HEK293 (cell line): ENCODE measurements at regions not wholly inside any gene's neighbourhood (a gene's known extent, or its start where the extent isn't known, plus 50 kb on each side); places are given as distances from the start of the nearest gene placed in this dataset.
"Not testable (repeated sequence)": the region's sequence is repeated elsewhere in the genome, so short reads cannot be mapped to it uniquely, and the experiment has no call there.

Experiments used
- CTCF ChIA-PET: fragments of 350-600 bp; formaldehyde crosslinking; extraction: SDS; loops from one replicate; lab custom pipeline; 2021; ENCODE audit warnings: antibody characterized with exemption; lab: Yijun Ruan, JAX
- POLR2A ChIA-PET: fragments of 300-600 bp; formaldehyde crosslinking; extraction: SDS; loops from one replicate; lab custom pipeline; 2020; ENCODE audit warnings: antibody characterized with exemption, inconsistent platforms; lab: Yijun Ruan, JAX
- H3K27ac ChIP-seq: fragments of 200-500 bp; sonication (Bioruptor generic); 2 replicates; pipeline ENCODE4 v1.5.1; 2014; ENCODE audit warnings: low read depth, low read length, control low read depth, inconsistent platforms; ENCODE audit errors: extremely low read depth
- H3K36me3 ChIP-seq, 2 experiments: fragments of 200-500 bp in 1 of 2; sonication (Bioruptor generic) in 1 of 2; 1 replicate in 1 of 2; 2 replicates in 1 of 2; pipeline ENCODE4 v1.5.1; 2014 to 2017; ENCODE audit warnings: inconsistent platforms in 2 of 2, low read length in 2 of 2; ENCODE audit not compliant: control insufficient read depth in 2 of 2, insufficient read depth in 1 of 2
- H3K4me1 ChIP-seq: fragments of 200-500 bp; sonication (Bioruptor generic); 2 replicates; pipeline ENCODE4 v1.5.1; 2014; ENCODE audit warnings: mild to moderate bottlenecking, low read length, inconsistent platforms; ENCODE audit not compliant: control insufficient read depth, insufficient read depth
- H3K4me3 ChIP-seq: 2 replicates; pipeline ENCODE4 v1.5.1; 2011; ENCODE audit warnings: low read depth, mild to moderate bottlenecking, control low read depth, low read length, moderate library complexity
- H3K9me3 ChIP-seq: fragments of 200-500 bp; sonication (Bioruptor generic); 2 replicates; pipeline ENCODE4 v1.5.1; 2014; ENCODE audit warnings: low read depth, low read length, inconsistent platforms; ENCODE audit not compliant: control insufficient read depth, insufficient read depth
- OVOL3 ChIP-seq: fragments of 450-650 bp; formaldehyde crosslinking; IDR thresholded peaks from 2 replicates; pipeline ENCODE4 v1.5.1; 2016; ENCODE audit warnings: missing biosample characterization, missing genetic modification characterization
- SP2 ChIP-seq: fragments of 450-650 bp; formaldehyde crosslinking; IDR thresholded peaks from 2 replicates; pipeline ENCODE4 v1.5.1; 2016; ENCODE audit warnings: missing biosample characterization, missing genetic modification characterization
- SP7 ChIP-seq: fragments of 450-650 bp; formaldehyde crosslinking; IDR thresholded peaks from 2 replicates; pipeline ENCODE4 v1.5.1; 2016; ENCODE audit warnings: missing biosample characterization, missing genetic modification characterization
- ZBTB7A ChIP-seq: fragments of 450-650 bp; formaldehyde crosslinking; IDR thresholded peaks from 2 replicates; pipeline ENCODE4 v1.5.1; 2016; ENCODE audit warnings: low read depth, missing biosample characterization, missing genetic modification characterization
- ZEB2 ChIP-seq: fragments of 450-650 bp; formaldehyde crosslinking; IDR thresholded peaks from 2 replicates; pipeline ENCODE4 v1.5.1; 2016; ENCODE audit warnings: missing biosample characterization, missing genetic modification characterization
- ZFP37 ChIP-seq: fragments of 450-650 bp; formaldehyde crosslinking; IDR thresholded peaks from 2 replicates; pipeline ENCODE4 v1.5.1; 2016; ENCODE audit warnings: missing biosample characterization, missing genetic modification characterization
- ZIC2 ChIP-seq: fragments of 450-650 bp; formaldehyde crosslinking; IDR thresholded peaks from 2 replicates; pipeline ENCODE4 v1.5.1; 2016; ENCODE audit warnings: missing biosample characterization, missing genetic modification characterization
- ZNF184 ChIP-seq: fragments of 450-650 bp; IDR thresholded peaks from 2 replicates; pipeline ENCODE4 v1.5.1; 2018; ENCODE audit warnings: missing biosample characterization, mild to moderate bottlenecking, missing genetic modification characterization
- ZNF292 ChIP-seq: fragments of 450-650 bp; formaldehyde crosslinking; IDR thresholded peaks from 2 replicates; pipeline ENCODE4 v1.5.1; 2016; ENCODE audit warnings: low read depth, missing biosample characterization, missing genetic modification characterization, borderline replicate concordance
- ZNF302 ChIP-seq: fragments of 450-650 bp; formaldehyde crosslinking; IDR thresholded peaks from 2 replicates; pipeline ENCODE4 v1.5.1; 2016; ENCODE audit warnings: missing biosample characterization, missing genetic modification characterization, low read depth
- ZNF37A ChIP-seq: fragments of 450-650 bp; IDR thresholded peaks from 2 replicates; pipeline ENCODE4 v1.5.1; 2018; ENCODE audit warnings: missing biosample characterization, missing genetic modification characterization
- ZNF530 ChIP-seq: fragments of 450-650 bp; formaldehyde crosslinking; IDR thresholded peaks from 2 replicates; pipeline ENCODE4 v1.5.1; 2016; ENCODE audit warnings: low read depth, missing biosample characterization, missing genetic modification characterization
- ZNF544 ChIP-seq: fragments of 450-650 bp; formaldehyde crosslinking; IDR thresholded peaks from 2 replicates; pipeline ENCODE4 v1.5.0; 2017; ENCODE audit warnings: missing biosample characterization, missing genetic modification characterization
- ZNF548 ChIP-seq: fragments of 450-650 bp; formaldehyde crosslinking; IDR thresholded peaks from 2 replicates; pipeline ENCODE4 v1.5.1; 2016; ENCODE audit warnings: missing biosample characterization, missing genetic modification characterization
- ZNF549 ChIP-seq: fragments of 450-650 bp; IDR thresholded peaks from 2 replicates; pipeline ENCODE4 v1.5.1; 2018; ENCODE audit warnings: missing biosample characterization, missing genetic modification characterization, mild to moderate bottlenecking, inconsistent platforms, moderate library complexity
- ZNF658 ChIP-seq: fragments of 450-650 bp; formaldehyde crosslinking; IDR thresholded peaks from 2 replicates; pipeline ENCODE4; 2016; ENCODE audit warnings: missing biosample characterization, missing genetic modification characterization
- ZNF664 ChIP-seq: fragments of 450-650 bp; formaldehyde crosslinking; IDR thresholded peaks from 2 replicates; pipeline ENCODE4 v1.5.1; 2016; ENCODE audit warnings: missing biosample characterization, missing genetic modification characterization
- ZNF777 ChIP-seq: fragments of 450-650 bp; formaldehyde crosslinking; IDR thresholded peaks from 2 replicates; pipeline ENCODE4 v1.5.1; 2017; ENCODE audit warnings: missing biosample characterization, missing genetic modification characterization, borderline replicate concordance
- TF ChIP-seq, protein P1 (sequence below): fragments of 450-650 bp; formaldehyde crosslinking; IDR thresholded peaks from 2 replicates; pipeline ENCODE4 v1.5.1; 2016; ENCODE audit warnings: missing biosample characterization, missing genetic modification characterization
- TF ChIP-seq, protein P2 (sequence below): fragments of 450-650 bp; formaldehyde crosslinking; IDR thresholded peaks from 2 replicates; pipeline ENCODE4 v1.5.1; 2016; ENCODE audit warnings: missing biosample characterization, missing genetic modification characterization
- TF ChIP-seq, protein P3 (sequence below): fragments of 450-650 bp; formaldehyde crosslinking; IDR thresholded peaks from 2 replicates; pipeline ENCODE4 v1.5.1; 2016; ENCODE audit warnings: missing biosample characterization, missing genetic modification characterization
- TF ChIP-seq, protein P4 (sequence below): fragments of 450-650 bp; formaldehyde crosslinking; IDR thresholded peaks from 2 replicates; pipeline ENCODE4 v1.5.1; 2017; ENCODE audit warnings: missing biosample characterization, missing genetic modification characterization
- TF ChIP-seq, protein P5 (sequence below): fragments of 450-650 bp; formaldehyde crosslinking; IDR thresholded peaks from 2 replicates; pipeline ENCODE4 v1.5.1; 2016; ENCODE audit warnings: missing biosample characterization, missing genetic modification characterization

DNA sequence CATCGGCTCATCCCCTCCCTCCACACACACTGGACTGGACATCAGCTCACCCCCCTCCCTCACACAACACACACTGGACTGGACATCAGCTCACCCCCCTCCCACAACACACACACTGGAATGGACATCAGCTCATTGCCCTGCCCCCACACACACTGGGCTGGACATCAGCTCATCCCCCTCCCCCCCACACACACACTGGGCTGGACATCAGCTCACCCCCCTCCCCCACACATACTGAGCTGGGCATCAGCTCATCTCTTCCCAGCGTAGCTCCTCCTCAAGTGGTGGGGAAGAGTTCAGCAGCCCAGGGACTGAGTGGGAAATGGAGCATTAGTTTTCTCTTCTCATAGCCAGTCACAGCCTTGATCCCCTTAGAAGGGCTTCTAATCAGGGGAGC lies 58.1 kb upstream of the WDR11 start:
- Histone ChIP-seq H3K4me1 (no peaks in the 10 kb centered on the region), H3K27ac (no peak overlapping the region), H3K4me3 (no peak overlapping the region), H3K36me3 (no peaks in the 10 kb centered on the region), H3K9me3 (no peaks in the 10 kb centered on the region)
- TF ChIP-seq ZNF184, result no peak
- TF ChIP-seq, protein P1, sequence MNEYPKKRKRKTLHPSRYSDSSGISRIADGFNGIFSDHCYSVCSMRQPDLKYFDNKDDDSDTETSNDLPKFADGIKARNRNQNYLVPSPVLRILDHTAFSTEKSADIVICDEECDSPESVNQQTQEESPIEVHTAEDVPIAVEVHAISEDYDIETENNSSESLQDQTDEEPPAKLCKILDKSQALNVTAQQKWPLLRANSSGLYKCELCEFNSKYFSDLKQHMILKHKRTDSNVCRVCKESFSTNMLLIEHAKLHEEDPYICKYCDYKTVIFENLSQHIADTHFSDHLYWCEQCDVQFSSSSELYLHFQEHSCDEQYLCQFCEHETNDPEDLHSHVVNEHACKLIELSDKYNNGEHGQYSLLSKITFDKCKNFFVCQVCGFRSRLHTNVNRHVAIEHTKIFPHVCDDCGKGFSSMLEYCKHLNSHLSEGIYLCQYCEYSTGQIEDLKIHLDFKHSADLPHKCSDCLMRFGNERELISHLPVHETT, result no peak
- TF ChIP-seq ZIC2, result no peak
- no peak for TF ChIP-seq ZFP37 (tag by site-specific recombination)
- TF ChIP-seq, protein P2, sequence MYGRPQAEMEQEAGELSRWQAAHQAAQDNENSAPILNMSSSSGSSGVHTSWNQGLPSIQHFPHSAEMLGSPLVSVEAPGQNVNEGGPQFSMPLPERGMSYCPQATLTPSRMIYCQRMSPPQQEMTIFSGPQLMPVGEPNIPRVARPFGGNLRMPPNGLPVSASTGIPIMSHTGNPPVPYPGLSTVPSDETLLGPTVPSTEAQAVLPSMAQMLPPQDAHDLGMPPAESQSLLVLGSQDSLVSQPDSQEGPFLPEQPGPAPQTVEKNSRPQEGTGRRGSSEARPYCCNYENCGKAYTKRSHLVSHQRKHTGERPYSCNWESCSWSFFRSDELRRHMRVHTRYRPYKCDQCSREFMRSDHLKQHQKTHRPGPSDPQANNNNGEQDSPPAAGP (tag by site-specific recombination), result no peak
- TF ChIP-seq ZNF292 (tag by site-specific recombination), result no peak
- no peak for TF ChIP-seq ZNF549
- TF ChIP-seq, protein P3, sequence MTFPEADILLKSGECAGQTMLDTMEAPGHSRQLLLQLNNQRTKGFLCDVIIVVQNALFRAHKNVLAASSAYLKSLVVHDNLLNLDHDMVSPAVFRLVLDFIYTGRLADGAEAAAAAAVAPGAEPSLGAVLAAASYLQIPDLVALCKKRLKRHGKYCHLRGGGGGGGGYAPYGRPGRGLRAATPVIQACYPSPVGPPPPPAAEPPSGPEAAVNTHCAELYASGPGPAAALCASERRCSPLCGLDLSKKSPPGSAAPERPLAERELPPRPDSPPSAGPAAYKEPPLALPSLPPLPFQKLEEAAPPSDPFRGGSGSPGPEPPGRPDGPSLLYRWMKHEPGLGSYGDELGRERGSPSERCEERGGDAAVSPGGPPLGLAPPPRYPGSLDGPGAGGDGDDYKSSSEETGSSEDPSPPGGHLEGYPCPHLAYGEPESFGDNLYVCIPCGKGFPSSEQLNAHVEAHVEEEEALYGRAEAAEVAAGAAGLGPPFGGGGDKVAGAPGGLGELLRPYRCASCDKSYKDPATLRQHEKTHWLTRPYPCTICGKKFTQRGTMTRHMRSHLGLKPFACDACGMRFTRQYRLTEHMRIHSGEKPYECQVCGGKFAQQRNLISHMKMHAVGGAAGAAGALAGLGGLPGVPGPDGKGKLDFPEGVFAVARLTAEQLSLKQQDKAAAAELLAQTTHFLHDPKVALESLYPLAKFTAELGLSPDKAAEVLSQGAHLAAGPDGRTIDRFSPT (tag by site-specific recombination), result no peak
- TF ChIP-seq, protein P4, sequence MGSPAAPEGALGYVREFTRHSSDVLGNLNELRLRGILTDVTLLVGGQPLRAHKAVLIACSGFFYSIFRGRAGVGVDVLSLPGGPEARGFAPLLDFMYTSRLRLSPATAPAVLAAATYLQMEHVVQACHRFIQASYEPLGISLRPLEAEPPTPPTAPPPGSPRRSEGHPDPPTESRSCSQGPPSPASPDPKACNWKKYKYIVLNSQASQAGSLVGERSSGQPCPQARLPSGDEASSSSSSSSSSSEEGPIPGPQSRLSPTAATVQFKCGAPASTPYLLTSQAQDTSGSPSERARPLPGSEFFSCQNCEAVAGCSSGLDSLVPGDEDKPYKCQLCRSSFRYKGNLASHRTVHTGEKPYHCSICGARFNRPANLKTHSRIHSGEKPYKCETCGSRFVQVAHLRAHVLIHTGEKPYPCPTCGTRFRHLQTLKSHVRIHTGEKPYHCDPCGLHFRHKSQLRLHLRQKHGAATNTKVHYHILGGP, result no peak
- TF ChIP-seq ZNF777 (tag by site-specific recombination), result no peak
- TF ChIP-seq SP7, result no peak
- no peak for TF ChIP-seq ZNF658 (tag by site-specific recombination)
- no peak for TF ChIP-seq ZBTB7A (tag by site-specific recombination)
- POLR2A ChIA-PET, result no interaction called here
- CTCF ChIA-PET, result interaction anchor here (1.3 kb wide), 1 partner anchor 11 kb away, joined by 5 read pairs; no protein-coding TSS in a partner anchor

DNA sequence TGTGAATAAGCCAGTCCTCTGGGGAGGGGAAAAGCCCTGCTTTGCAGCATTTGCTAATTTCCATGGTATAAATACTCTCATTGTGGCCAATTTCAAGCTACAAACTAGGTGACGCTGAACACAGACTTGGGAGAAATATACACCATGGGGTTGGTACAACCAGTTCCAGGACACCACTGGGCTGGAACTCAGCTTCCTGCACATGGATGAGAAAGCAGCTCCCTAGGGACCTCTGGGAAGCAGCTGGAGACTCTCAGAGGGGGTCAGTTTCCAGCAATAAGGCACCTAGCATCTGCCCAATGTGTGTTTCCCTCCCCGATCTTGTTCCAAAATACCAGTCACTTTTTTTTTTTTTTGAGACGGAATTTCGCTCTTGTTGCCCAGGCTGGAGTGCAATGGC lies 56.8 kb upstream of the WDR11 start:
- Histone ChIP-seq H3K36me3 (no peaks in the 10 kb centered on the region), H3K4me1 (no peaks in the 10 kb centered on the region), H3K4me3 (no peak overlapping the region), H3K9me3 (no peaks in the 10 kb centered on the region), H3K27ac (no peak overlapping the region)
- CTCF ChIA-PET, result no interaction called here
- POLR2A ChIA-PET, result no interaction called here
- TF ChIP-seq ZNF664 (tag by site-specific recombination), result no peak

DNA sequence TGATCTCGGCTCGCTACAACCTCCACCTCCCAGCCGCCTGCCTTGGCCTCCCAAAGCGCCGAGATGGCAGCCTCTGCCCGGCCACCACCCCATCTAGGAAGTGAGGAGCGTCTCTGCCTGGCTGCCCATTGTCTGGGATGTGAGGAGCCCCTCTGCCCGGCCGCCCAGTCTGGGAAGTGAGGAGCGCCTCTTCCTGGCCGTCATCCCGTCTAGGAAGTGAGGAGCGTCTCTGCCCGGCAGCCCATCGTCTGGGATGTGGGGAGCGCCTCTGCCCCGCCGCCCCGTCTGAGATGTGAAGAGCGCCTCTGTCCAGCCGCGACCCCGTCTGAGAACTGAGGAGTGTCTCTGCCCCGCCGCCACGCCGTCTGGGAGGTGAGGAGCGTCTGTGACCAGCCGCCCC lies 52.9 kb upstream of the WDR11 start:
- H3K36me3 ChIP-seq, CTCF ChIA-PET, POLR2A ChIA-PET, H3K4me1 ChIP-seq, H3K4me3 ChIP-seq, H3K27ac ChIP-seq, H3K9me3 ChIP-seq: not testable (repeated sequence)

DNA sequence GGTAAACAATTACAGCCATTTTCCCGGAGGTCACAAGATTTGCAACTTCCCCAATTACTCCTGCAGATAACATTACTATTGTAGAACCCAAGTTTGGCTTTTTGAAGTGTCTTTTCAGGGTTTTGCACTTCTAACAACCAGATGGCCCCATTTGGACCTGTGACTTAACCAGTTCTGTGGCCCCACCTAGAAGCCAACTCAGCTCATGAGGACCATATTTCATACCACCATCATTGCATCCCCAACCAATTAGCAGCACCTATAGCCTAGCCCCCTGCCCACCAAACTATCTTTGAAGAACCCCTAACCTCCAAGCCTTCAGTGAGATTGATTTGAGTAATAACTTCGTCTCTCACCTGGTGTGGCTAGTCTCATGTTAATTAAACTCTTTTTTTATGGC lies 51.3 kb upstream of the WDR11 start:
- ChIA-PET POLR2A (no interaction called here), CTCF (no interaction called here)
- Histone ChIP-seq H3K27ac (no peak overlapping the region), H3K4me1 (no peaks in the 10 kb centered on the region), H3K9me3 (no peaks in the 10 kb centered on the region), H3K36me3 (no peaks in the 10 kb centered on the region), H3K4me3 (no peak overlapping the region)
- TF ChIP-seq ZNF548 (tag by site-specific recombination) (no peak), ZEB2 (tag by site-specific recombination) (no peak), ZNF544 (tag by site-specific recombination) (no peak), OVOL3 (tag by site-specific recombination) (no peak), ZNF658 (tag by site-specific recombination) (no peak), ZNF530 (tag by site-specific recombination) (no peak), SP7 (no peak), SP2 (no peak), ZNF37A (tag by site-specific recombination) (no peak), ZNF302 (tag by site-specific recombination) (no peak)
- TF ChIP-seq, protein P5, sequence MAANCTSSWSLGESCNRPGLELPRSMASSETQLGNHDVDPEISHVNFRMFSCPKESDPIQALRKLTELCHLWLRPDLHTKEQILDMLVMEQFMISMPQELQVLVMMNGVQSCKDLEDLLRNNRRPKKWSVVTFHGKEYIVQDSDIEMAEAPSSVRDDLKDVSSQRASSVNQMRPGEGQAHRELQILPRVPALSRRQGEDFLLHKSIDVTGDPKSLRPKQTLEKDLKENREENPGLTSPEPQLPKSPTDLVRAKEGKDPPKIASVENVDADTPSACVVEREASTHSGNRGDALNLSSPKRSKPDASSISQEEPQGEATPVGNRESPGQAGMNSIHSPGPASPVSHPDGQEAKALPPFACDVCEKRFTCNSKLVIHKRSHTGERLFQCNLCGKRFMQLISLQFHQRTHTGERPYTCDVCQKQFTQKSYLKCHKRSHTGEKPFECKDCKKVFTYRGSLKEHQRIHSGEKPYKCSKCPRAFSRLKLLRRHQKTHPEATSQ (tag by site-specific recombination), result no peak
